ENCODE measurements at regions not wholly inside any gene's neighbourhood (a gene's known extent, or its start where the extent isn't known, plus 50 kb on each side); places are given as distances from the start of the nearest gene placed in this dataset.
"Not testable (repeated sequence)": the region's sequence is repeated elsewhere in the genome, so short reads cannot be mapped to it uniquely, and the experiment has no call there.

DNA sequence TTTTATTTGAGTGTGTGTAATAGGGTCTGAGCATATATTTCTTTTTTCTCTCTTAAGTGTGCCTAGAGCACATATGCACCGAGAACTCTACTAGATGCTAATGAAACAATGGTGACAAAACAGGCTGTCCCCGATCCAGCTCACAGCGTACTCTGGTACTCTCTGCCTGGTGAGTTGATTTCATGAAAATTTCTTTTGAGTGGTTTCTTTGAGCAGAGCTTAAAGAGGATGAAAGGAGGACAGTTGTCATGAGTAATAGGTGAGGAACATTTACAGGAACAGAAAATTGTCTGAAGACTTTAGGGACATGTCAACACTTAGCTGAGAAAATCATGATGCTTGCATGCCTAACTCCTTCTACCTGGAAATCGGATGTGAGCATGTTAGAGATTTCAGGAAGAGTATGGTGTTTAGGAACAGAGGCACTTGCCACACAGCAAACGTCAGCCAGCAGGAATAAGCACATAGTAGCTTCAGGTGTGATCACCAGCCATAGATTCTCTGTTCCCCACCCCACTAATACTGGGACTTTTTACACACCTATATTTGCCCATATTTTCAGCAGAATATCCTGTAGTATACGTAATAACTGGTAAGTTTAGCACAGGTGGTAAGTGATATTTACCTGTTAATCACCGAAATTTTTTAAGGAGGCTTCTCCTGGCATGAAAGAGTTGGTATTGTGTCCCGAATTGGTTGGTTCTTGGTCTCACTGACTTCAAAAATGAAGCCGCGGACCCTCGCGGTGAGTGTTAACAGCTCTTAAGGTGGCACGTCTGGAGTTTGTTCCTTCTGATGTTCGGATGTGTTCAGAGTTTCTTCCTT is 111.1 kb downstream of the ZNF330 start:
- ChIA-PET CTCF (interaction anchor here (3.5 kb wide), 1 partner anchor 14 kb away, joined by 13 read pairs; no protein-coding TSS in a partner anchor), POLR2A (no interaction called here)
- intact Hi-C loops (cut with micrococcal nuclease), result no loop called here
- DNase-seq (ENCODE audit: low read depth, low spot score) (no peak), FAIRE-seq (no peak)
- Histone ChIP-seq H3K9me3 (replicated peaks; ENCODE audit: control insufficient read depth, insufficient read depth, low read length) (no peaks in the 10 kb centered on the region), H4K20me1 (replicated peaks; ENCODE audit: control insufficient read depth, extremely low read depth, insufficient read depth, low read length) (no peaks in the 10 kb centered on the region), H3K4me1 (ENCODE audit: control insufficient read depth, extremely low read depth, insufficient read depth, low read length) (peaks cover 2% of the 10 kb centered on the region), H3K36me3 (ENCODE audit: control insufficient read depth in 2 of 2, extremely low read depth in 1 of 2, insufficient read depth in 2 of 2, low read length in 2 of 2) (no peaks in the 10 kb centered on the region), H3K27me3 (ENCODE audit: control insufficient read depth in 2 of 2, insufficient read depth in 2 of 2, low read length in 2 of 2) (no peaks in the 10 kb centered on the region), H3K27ac (ENCODE audit: insufficient read depth, low read depth, low read length) (no peak overlapping the region), H3K4me3 (replicated peaks in 1 of 3; ENCODE audit: insufficient read depth in 1 of 3, low read depth in 1 of 3, low read length in 3 of 3) (no peak overlapping the region), H3K79me2 (ENCODE audit: control insufficient read depth, insufficient read depth, low read length) (no peaks in the 10 kb centered on the region), H3K4me2 (ENCODE audit: insufficient read depth, low read length) (no peak overlapping the region), H3K9ac (replicated peaks; ENCODE audit: extremely low read depth, insufficient read depth, low read length) (no peak overlapping the region), H2AFZ (ENCODE audit: low read depth, low read length) (no peak overlapping the region), H3K9me1 (replicated peaks; ENCODE audit: control insufficient read depth, extremely low read depth, insufficient read depth, low read length) (no peaks in the 10 kb centered on the region)
- TF ChIP-seq EZH2 (IDR thresholded peaks at IDR 0.05; ENCODE audit: borderline replicate concordance, low read depth, low read length, severe bottlenecking) (no peak), MYC (IDR thresholded peaks at IDR 0.05; ENCODE audit: low read depth, low read length) (no peak), JUN (IDR thresholded peaks at IDR 0.05; ENCODE audit: borderline replicate concordance, insufficient read depth, insufficient read length, low read depth) (no peak), POLR2A (IDR thresholded peaks at IDR 0.05; ENCODE audit: low read depth, low read length) (no peak), POLR2AphosphoS5 (IDR thresholded peaks at IDR 0.05; ENCODE audit: insufficient read depth, low read depth, low read length) (no peak), GATA2 (IDR thresholded peaks at IDR 0.05; ENCODE audit: insufficient read depth, insufficient read length, low read depth, low read length) (no peak), FOS (IDR thresholded peaks at IDR 0.05; ENCODE audit: borderline replicate concordance, insufficient read depth, low read length) (no peak), MAX (IDR thresholded peaks at IDR 0.05; ENCODE audit: insufficient read depth, insufficient read length) (no peak)
- TF ChIP-seq, protein P1, sequence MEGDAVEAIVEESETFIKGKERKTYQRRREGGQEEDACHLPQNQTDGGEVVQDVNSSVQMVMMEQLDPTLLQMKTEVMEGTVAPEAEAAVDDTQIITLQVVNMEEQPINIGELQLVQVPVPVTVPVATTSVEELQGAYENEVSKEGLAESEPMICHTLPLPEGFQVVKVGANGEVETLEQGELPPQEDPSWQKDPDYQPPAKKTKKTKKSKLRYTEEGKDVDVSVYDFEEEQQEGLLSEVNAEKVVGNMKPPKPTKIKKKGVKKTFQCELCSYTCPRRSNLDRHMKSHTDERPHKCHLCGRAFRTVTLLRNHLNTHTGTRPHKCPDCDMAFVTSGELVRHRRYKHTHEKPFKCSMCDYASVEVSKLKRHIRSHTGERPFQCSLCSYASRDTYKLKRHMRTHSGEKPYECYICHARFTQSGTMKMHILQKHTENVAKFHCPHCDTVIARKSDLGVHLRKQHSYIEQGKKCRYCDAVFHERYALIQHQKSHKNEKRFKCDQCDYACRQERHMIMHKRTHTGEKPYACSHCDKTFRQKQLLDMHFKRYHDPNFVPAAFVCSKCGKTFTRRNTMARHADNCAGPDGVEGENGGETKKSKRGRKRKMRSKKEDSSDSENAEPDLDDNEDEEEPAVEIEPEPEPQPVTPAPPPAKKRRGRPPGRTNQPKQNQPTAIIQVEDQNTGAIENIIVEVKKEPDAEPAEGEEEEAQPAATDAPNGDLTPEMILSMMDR (IDR thresholded peaks at IDR 0.05; ENCODE audit: extremely low read depth in 1 of 2, insufficient read depth in 1 of 2, low read depth in 1 of 2, low read length in 2 of 2), result no peak
- BruUV-seq (replicated peaks), result TSS peak; percentile 31
- dilution Hi-C loops (cut with MboI; ENCODE audit: extremely low pct_ligation_motif_present, low sequenced_read_pairs), result no loop called here

DNA sequence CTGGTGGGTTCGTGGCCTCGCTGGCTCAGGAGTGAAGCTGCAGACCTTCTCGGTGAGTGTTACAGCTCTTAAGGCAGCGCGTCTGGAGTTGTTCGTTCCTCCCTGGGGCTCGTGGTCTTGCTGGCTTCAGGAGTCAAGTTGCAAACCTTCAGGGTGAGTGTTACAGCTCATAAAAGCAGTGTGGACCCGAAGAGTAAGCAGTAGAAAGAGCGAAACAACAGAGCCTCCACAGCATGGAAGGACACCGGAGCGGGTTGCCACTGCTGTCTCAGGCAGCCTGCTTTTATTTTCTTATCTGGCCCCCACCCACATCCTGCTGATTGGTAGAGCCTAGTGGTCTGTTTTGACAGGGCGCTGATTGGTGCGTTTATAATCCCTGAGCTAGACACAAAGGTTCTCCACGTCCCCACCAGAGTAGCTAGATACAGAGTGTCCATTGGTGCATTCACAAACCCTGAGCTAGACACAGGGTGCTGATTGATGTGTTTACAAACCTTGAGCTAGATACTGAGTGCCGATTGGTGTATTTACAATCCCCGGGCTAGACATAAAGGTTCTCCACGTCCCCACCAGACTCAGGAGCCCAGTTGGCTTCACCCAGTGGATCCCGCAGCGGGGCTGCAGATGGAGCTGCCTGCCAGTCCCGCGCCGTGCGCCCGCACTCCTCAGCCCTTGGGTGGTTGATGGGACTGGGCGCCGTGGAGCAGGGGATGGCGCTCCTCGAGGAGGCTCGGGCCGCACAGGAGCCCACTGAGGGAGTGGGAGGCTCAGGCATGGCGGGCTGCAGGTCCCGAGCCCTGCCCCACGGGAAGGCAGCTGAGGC is 111.9 kb downstream of the ZNF330 start:
- POLR2A ChIA-PET; H3K79me2 ChIP-seq (ENCODE audit: control insufficient read depth, insufficient read depth, low read length); dilution Hi-C loops (cut with MboI; ENCODE audit: extremely low pct_ligation_motif_present, low sequenced_read_pairs); H3K4me2 ChIP-seq (ENCODE audit: insufficient read depth, low read length); FAIRE-seq; H3K9me3 ChIP-seq (replicated peaks; ENCODE audit: control insufficient read depth, insufficient read depth, low read length); DNase-seq (ENCODE audit: low read depth, low spot score); H3K9me1 ChIP-seq (replicated peaks; ENCODE audit: control insufficient read depth, extremely low read depth, insufficient read depth, low read length); H3K4me1 ChIP-seq (ENCODE audit: control insufficient read depth, extremely low read depth, insufficient read depth, low read length); H3K9ac ChIP-seq (replicated peaks; ENCODE audit: extremely low read depth, insufficient read depth, low read length); BruUV-seq (replicated peaks); H3K27me3 ChIP-seq (ENCODE audit: control insufficient read depth in 2 of 2, insufficient read depth in 2 of 2, low read length in 2 of 2); intact Hi-C loops (cut with micrococcal nuclease); H4K20me1 ChIP-seq (replicated peaks; ENCODE audit: control insufficient read depth, extremely low read depth, insufficient read depth, low read length); H3K36me3 ChIP-seq (ENCODE audit: control insufficient read depth in 2 of 2, extremely low read depth in 1 of 2, insufficient read depth in 2 of 2, low read length in 2 of 2); H3K27ac ChIP-seq (ENCODE audit: insufficient read depth, low read depth, low read length): not testable (repeated sequence)
- Histone ChIP-seq H2AFZ (ENCODE audit: low read depth, low read length) (peak overlapping the region; percentile 51), H3K4me3 (replicated peaks in 1 of 3; ENCODE audit: insufficient read depth in 1 of 3, low read depth in 1 of 3, low read length in 3 of 3) (peak overlapping the region in 1 of 3 experiments; percentile 16)
- CTCF ChIA-PET, result interaction anchor here (3.5 kb wide), 1 partner anchor 13 kb away, joined by 13 read pairs; no protein-coding TSS in a partner anchor
